Neural progenitor cell (in vitro differentiated cells): ENCODE measurements at regions not wholly inside any gene's neighbourhood (a gene's known extent, or its start where the extent isn't known, plus 50 kb on each side); places are given as distances from the start of the nearest gene placed in this dataset.

Experiments used
- CTCF ChIP-seq: fragments of 200-600 bp; sonication (generic); IDR thresholded peaks from 2 replicates; pipeline ENCODE4 v1.5.1; 2017; ENCODE audit warnings: antibody characterized with exemption, mild to moderate bottlenecking
- EZH2 ChIP-seq: fragments of 200-600 bp; sonication (generic); IDR thresholded peaks from 2 replicates; pipeline ENCODE4 v1.6.1; 2017; ENCODE audit warnings: antibody characterized with exemption, mild to moderate bottlenecking, moderate library complexity
- EZH2phosphoT487 ChIP-seq: fragments of 200-600 bp; sonication (generic); IDR thresholded peaks from 2 replicates; pipeline ENCODE4 v1.6.1; 2017; ENCODE audit warnings: antibody characterized with exemption

- no peak for TF ChIP-seq EZH2phosphoT487
- no peak for TF ChIP-seq CTCF
- TF ChIP-seq EZH2 = no peak
These were observed 676.4 kb upstream of the NRP1 start for GRCh38 chr10:34010891-34011290.
